ENCODE measurements at regions not wholly inside any gene's neighbourhood (a gene's known extent, or its start where the extent isn't known, plus 50 kb on each side); places are given as distances from the start of the nearest gene placed in this dataset.

GRCh38 chr4:11669156-11669555 is 240.5 kb upstream of the HS3ST1 start:
- Histone ChIP-seq H3K27me3 (ENCODE audit: control insufficient read depth in 1 of 2, insufficient read depth in 2 of 2, low read length in 2 of 2) (no peaks in the 10 kb centered on the region; a peak in 1 of 5 replicates), H3K9ac (ENCODE audit: insufficient read depth, low read depth, low read length) (no peak overlapping the region), H3K79me2 (ENCODE audit: insufficient read depth, low read length) (no peaks in the 10 kb centered on the region), H4K20me1 (ENCODE audit: insufficient read depth, low read length) (no peaks in the 10 kb centered on the region), H3K4me2 (ENCODE audit: low read depth, low read length) (no peak overlapping the region), H3K4me3 (replicated peaks in 1 of 3; ENCODE audit: insufficient read depth in 1 of 3, low read depth in 2 of 3, low read length in 3 of 3) (no peak overlapping the region), H3K9me3 (ENCODE audit: low read length) (peaks cover 38% of the 10 kb centered on the region), H3K27ac (ENCODE audit: extremely low read length, insufficient read depth, low read length) (no peak overlapping the region), H3K36me3 (replicated peaks in 1 of 2; ENCODE audit: control insufficient read depth in 1 of 2, insufficient read depth in 2 of 2, low read length in 2 of 2) (no peaks in the 10 kb centered on the region), H3K4me1 (ENCODE audit: insufficient read depth, low read length) (no peaks in the 10 kb centered on the region), H2AFZ (ENCODE audit: low read length) (no peak overlapping the region)
- intact Hi-C loops (cut with micrococcal nuclease; ENCODE audit: unreplicated experiment): no loop called here
- ChIA-PET CTCF (ENCODE audit: low intra/inter-chr PET ratio, low total read pairs) (no interaction called here), POLR2A (no interaction called here)
- FAIRE-seq: no peak
- in situ Hi-C loops (cut with HindIII; ENCODE audit: extremely low pct_ligation_motif_present, low pct_unique_long_range_greater_than_20kb): no loop called here
- no peak for TF ChIP-seq ZNF75D (CRISPR knock-in tag; IDR thresholded peaks at IDR 0.05; ENCODE audit: borderline replicate concordance)
- TF ChIP-seq ZNF614 (CRISPR knock-in tag; IDR thresholded peaks at IDR 0.05; ENCODE audit: borderline replicate concordance): no peak
- TF ChIP-seq RFXAP (CRISPR knock-in tag; IDR thresholded peaks at IDR 0.05; ENCODE audit: borderline replicate concordance): no peak
- TF ChIP-seq ZNF547 (CRISPR knock-in tag; IDR thresholded peaks at IDR 0.05): no peak
- no peak for TF ChIP-seq ZSCAN31 (CRISPR knock-in tag; IDR thresholded peaks at IDR 0.05; ENCODE audit: low read depth)
- TF ChIP-seq GFI1 (CRISPR knock-in tag; IDR thresholded peaks at IDR 0.05; ENCODE audit: borderline replicate concordance): no peak
- no peak for TF ChIP-seq NPAS2 (CRISPR knock-in tag; IDR thresholded peaks at IDR 0.05; ENCODE audit: borderline replicate concordance)
- no peak for TF ChIP-seq ZNF577 (CRISPR knock-in tag; IDR thresholded peaks at IDR 0.05; ENCODE audit: borderline replicate concordance, low read depth)
- TF ChIP-seq SATB2 (CRISPR knock-in tag; IDR thresholded peaks at IDR 0.05): no peak
- TF ChIP-seq ZNF496 (CRISPR knock-in tag; IDR thresholded peaks at IDR 0.05; ENCODE audit: insufficient replicate concordance): no peak
- no peak for TF ChIP-seq EZH2 (conservative IDR thresholded peaks at IDR 0.05; ENCODE audit: low read depth, low read length)
- no peak for TF ChIP-seq ZNF142 (CRISPR knock-in tag; IDR thresholded peaks at IDR 0.05)
- no peak for TF ChIP-seq ZFY (CRISPR knock-in tag; IDR thresholded peaks at IDR 0.05)
- no peak for TF ChIP-seq RBFOX2 (IDR thresholded peaks at IDR 0.05; ENCODE audit: low read depth, low read length)
- TF ChIP-seq, protein P1, sequence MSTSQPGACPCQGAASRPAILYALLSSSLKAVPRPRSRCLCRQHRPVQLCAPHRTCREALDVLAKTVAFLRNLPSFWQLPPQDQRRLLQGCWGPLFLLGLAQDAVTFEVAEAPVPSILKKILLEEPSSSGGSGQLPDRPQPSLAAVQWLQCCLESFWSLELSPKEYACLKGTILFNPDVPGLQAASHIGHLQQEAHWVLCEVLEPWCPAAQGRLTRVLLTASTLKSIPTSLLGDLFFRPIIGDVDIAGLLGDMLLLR (CRISPR knock-in tag; IDR thresholded peaks at IDR 0.05): no peak
- TF ChIP-seq SALL2 (CRISPR knock-in tag; IDR thresholded peaks at IDR 0.05): no peak
- TF ChIP-seq ATF7-NPFF (CRISPR knock-in tag; IDR thresholded peaks at IDR 0.05; ENCODE audit: low read depth): no peak
- TF ChIP-seq ZNF33B (CRISPR knock-in tag; IDR thresholded peaks at IDR 0.05): no peak
- no TSS peak for BruUV-seq (replicated peaks)
- ATAC-seq: no peak
- 0% methylated on average over 2 of the region's 2 CpGs for WGBS (ENCODE audit: low lambda C conversion rate)
- DNase-seq (ENCODE audit: low spot score): no peak

Data from HepG2 (cell line).